WI38 (cell line): ENCODE measurements at regions not wholly inside any gene's neighbourhood (a gene's known extent, or its start where the extent isn't known, plus 50 kb on each side); places are given as distances from the start of the nearest gene placed in this dataset.

ENCODE experiments used
- H3K4me3 ChIP-seq: 2 replicates; pipeline ENCODE4 v1.5.1; 2011; ENCODE audit warnings: low read depth, mild to moderate bottlenecking, control low read depth, low read length
- TF ChIP-seq, protein P1 (sequence below): IDR thresholded peaks from 2 replicates; pipeline ENCODE4 v1.5.1; 2012; ENCODE audit warnings: low read depth, mild to moderate bottlenecking, control low read depth, low read length

DNA sequence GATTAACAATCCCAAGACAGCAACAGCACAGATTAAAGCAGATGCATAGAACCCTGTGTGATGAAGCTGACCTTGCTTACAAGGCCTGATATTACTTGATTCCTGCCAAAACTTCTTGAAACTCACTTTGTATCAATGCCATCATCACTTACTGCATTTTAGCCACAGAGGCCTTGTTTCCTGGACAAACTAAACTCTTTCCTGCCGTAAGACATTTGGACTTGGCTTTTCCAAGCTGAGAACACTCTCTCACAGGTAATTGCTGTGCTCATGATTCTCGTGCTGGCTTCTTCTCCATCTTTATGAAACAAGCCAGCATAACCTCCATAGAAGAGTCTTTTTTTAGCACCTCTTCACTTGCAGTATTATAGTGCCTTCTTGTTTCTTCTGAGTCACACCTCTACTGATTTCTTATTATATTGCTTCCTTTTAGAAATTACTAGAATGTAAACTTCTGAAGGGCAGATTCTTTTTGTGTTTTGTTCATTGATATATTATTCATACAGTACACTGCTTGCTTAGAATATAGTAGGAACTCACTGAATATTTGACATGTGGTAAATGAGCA lies 456.5 kb upstream of the ZNF608 start:
- no peak overlapping the region for H3K4me3 ChIP-seq
- TF ChIP-seq, protein P1, sequence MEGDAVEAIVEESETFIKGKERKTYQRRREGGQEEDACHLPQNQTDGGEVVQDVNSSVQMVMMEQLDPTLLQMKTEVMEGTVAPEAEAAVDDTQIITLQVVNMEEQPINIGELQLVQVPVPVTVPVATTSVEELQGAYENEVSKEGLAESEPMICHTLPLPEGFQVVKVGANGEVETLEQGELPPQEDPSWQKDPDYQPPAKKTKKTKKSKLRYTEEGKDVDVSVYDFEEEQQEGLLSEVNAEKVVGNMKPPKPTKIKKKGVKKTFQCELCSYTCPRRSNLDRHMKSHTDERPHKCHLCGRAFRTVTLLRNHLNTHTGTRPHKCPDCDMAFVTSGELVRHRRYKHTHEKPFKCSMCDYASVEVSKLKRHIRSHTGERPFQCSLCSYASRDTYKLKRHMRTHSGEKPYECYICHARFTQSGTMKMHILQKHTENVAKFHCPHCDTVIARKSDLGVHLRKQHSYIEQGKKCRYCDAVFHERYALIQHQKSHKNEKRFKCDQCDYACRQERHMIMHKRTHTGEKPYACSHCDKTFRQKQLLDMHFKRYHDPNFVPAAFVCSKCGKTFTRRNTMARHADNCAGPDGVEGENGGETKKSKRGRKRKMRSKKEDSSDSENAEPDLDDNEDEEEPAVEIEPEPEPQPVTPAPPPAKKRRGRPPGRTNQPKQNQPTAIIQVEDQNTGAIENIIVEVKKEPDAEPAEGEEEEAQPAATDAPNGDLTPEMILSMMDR: no peak

DNA sequence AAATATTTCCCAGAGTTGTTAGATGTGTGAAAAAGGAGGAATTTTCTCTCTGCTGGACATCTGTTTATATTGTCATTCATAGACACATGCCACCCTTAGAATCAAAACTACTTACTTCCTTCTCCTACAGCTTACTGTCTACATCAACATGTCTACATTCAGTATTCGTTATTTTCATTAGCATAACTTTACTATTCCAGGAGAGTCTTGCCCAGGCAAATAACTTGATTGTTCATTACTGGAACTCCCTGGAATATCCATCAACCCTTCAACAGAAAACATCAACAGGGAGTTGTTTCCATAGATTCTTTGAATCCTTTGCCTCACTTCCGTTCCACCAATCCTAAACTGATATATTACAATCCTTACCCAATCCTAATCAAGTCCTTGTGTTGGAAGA lies 457.5 kb upstream of the ZNF608 start:
- TF ChIP-seq, protein P1: no peak
- H3K4me3 ChIP-seq: no peak overlapping the region

DNA sequence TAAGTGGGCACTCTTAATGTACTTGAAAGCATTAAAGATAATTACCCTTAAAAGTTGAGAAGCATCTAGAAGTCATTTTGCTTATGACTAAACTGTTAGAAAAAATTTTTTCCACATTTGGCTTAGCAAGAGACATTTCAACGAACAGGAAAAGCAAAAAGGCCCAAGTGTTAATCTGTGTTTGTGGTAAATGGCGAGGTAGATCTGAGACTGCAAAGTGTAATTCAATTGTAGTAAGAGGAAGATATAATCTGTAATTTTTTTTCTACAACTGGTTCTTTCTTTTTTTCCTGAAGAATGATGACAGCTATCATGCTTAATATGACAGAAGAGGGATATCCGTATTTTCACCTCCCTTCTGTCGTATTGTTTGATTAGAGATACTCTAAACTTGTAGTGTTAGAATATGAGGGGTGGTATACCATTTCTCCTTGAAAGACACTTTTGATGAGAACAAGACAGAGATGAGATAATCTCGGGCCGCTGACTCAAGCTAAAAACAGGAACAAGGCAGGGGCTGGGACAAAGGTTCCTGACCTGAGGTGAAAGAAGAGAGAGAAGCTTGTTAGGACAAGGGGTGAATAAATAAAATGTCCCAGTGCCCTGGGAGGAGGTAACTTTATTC lies 459.3 kb upstream of the ZNF608 start:
- TF ChIP-seq, protein P1: no peak

DNA sequence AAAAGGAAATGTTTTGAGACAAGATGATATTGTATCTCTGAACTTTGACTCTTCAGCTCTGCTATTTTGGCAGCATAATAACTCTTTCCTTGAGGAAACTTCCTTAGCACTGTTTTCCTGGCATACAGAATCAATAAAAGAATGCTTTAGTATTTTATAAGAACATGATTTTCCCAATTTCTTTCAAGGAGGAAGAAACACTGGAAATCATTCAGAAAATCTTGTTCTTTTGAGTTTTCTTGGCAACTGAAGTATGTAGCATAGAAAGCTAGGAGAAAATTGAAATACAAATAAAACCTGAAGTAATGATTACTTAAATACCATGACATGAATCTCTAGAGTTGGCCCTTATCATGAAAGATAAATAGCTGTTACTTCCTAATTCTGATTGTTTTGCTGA lies 461.4 kb upstream of the ZNF608 start:
- no peak overlapping the region for H3K4me3 ChIP-seq
- TF ChIP-seq, protein P1: no peak

More for the DNA sequence above, 459.3 kb upstream of the ZNF608 start:
- no peak overlapping the region for H3K4me3 ChIP-seq

DNA sequence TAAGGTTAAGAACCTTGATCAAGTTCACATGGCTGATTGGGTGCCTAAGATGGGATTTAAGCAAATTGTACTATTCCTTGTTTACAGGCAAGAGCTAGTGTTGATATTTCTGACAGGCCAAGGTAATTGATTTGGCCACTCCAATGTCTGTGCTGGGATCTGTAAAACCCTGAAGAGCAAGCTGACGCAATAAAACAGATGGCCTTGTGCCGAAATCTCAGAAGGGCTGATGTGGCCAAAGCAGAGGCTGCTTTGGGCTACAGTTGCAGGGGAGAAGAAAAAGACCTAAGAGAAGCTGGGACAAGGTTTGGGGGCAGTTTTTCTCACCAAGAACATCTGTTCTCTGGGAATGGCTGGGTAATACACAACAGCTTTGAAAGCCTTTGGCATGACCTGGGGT lies 463.2 kb upstream of the ZNF608 start:
- H3K4me3 ChIP-seq: no peak overlapping the region
- TF ChIP-seq, protein P1: no peak

DNA sequence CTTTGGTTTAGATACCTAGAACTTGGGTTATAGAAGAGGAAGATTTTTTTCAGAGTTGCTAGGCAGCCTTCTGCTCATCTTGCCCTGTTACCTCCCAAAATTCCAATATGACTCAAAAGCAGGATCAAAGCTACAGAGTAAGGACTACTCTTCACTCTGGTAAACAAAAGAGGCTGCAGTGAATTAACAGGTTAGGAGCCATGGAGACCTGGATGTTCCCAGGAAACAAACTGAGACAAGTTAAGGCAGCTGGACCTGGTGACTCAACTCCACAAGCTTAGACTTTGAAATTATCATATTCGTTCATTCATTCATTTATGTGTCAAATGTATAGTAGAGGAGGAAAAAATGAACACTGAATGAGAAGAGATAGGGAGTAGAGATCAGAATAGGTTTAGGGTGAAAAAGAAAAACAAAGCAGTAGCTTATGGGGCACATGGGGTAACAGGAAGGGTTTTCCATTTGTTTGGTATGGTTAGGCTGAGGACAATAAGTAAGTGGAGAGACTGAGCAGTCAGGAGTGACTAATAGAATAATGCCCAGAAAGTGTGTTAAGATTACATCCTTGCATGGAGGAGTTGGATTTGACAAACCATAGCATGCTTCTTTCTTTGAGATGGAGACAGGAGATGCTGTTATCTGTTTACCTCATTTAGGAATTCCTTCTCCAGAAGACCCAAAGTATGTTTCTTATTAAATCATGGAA lies 464.0 kb upstream of the ZNF608 start:
- TF ChIP-seq, protein P1: no peak
- H3K4me3 ChIP-seq: no peak overlapping the region

DNA sequence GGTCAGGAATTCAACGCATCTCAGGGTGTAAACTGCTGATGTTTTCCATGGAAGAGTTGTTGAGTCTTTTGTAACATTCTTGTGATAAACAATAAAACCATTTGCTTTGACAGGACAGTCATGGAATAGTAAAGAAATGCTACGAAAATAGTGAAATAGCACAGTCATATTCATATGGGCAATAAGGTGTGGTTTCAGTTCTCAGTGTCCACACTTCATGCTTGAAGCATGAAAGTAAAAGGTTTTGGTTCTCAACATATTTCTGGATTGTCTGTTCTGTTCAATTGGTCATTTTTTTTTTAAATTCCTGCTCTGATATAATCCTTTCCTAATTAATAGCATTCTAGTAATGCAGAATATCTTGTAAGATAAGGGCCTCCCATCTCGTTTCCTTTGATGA lies 467.6 kb upstream of the ZNF608 start:
- H3K4me3 ChIP-seq: no peak overlapping the region
- TF ChIP-seq, protein P1: no peak
